Effector memory CD4-positive, alpha-beta T cell (primary cell): ENCODE measurements at regions not wholly inside any gene's neighbourhood (a gene's known extent, or its start where the extent isn't known, plus 50 kb on each side); places are given as distances from the start of the nearest gene placed in this dataset.
"Not testable (repeated sequence)": the region's sequence is repeated elsewhere in the genome, so short reads cannot be mapped to it uniquely, and the experiment has no call there.

Experiments
- DNase-seq, 3 donors: peaks; one replicate each; pipeline ENCODE4 v3.0.0-alpha.2; 2020
- H3K27ac ChIP-seq: 2 replicates; pipeline ENCODE4 v1.7.0; 2013; ENCODE audit warnings: mild to moderate bottlenecking, low read length, moderate library complexity; ENCODE audit not compliant: insufficient read depth, poor library complexity, severe bottlenecking
- H3K27me3 ChIP-seq: replicated peaks from 2 replicates; pipeline ENCODE4 v1.7.0; 2013; ENCODE audit warnings: mild to moderate bottlenecking, low read length; ENCODE audit not compliant: insufficient read depth, control insufficient read depth, poor library complexity, severe bottlenecking
- H3K36me3 ChIP-seq: 2 replicates; pipeline ENCODE4 v1.7.0; 2013; ENCODE audit warnings: mild to moderate bottlenecking, low read length, moderate library complexity; ENCODE audit not compliant: control insufficient read depth, insufficient read depth
- H3K4me1 ChIP-seq: 2 replicates; pipeline ENCODE4 v1.7.0; 2013; ENCODE audit warnings: low read length, mild to moderate bottlenecking; ENCODE audit not compliant: control insufficient read depth, insufficient read depth, poor library complexity, severe bottlenecking
- H3K4me3 ChIP-seq: 2 replicates; pipeline ENCODE4 v1.7.0; 2013; ENCODE audit warnings: low read length, low read depth, mild to moderate bottlenecking; ENCODE audit not compliant: insufficient read depth, poor library complexity, severe bottlenecking
- H3K9me3 ChIP-seq: 2 replicates; pipeline ENCODE4 v1.7.0; 2013; ENCODE audit warnings: mild to moderate bottlenecking, low read length, moderate library complexity; ENCODE audit not compliant: control insufficient read depth

GRCh38 chr7:106583706-106584690 lies 77.0 kb downstream of the CCDC71L start:
- Histone ChIP-seq H3K27ac (no peak overlapping the region), H3K27me3 (no peaks in the 10 kb centered on the region), H3K4me1 (no peaks in the 10 kb centered on the region), H3K36me3 (no peaks in the 10 kb centered on the region), H3K4me3 (no peak overlapping the region), H3K9me3 (no peaks in the 10 kb centered on the region)
- no peak for DNase-seq

- Histone ChIP-seq H3K27me3 (no peaks in the 10 kb centered on the region), H3K4me3 (no peak overlapping the region), H3K36me3 (no peaks in the 10 kb centered on the region), H3K4me1 (no peaks in the 10 kb centered on the region), H3K9me3 (no peaks in the 10 kb centered on the region), H3K27ac (no peak overlapping the region)
- no peak for DNase-seq
These were observed 77.9 kb downstream of the CCDC71L start for GRCh38 chr7:106583100-106583499.

GRCh38 chr7:106582365-106582764 lies 78.6 kb downstream of the CCDC71L start:
- no peak for DNase-seq
- Histone ChIP-seq H3K27me3 (no peaks in the 10 kb centered on the region), H3K36me3 (no peaks in the 10 kb centered on the region), H3K9me3 (no peaks in the 10 kb centered on the region), H3K27ac (no peak overlapping the region), H3K4me1 (no peaks in the 10 kb centered on the region), H3K4me3 (no peak overlapping the region)

GRCh38 chr7:106579086-106579485 lies 81.9 kb downstream of the CCDC71L start:
- not testable (repeated sequence) for DNase-seq, H3K4me1 ChIP-seq, H3K4me3 ChIP-seq, H3K27ac ChIP-seq, H3K9me3 ChIP-seq, H3K27me3 ChIP-seq, H3K36me3 ChIP-seq

- H3K9me3 ChIP-seq, result no peaks in the 10 kb centered on the region
- H3K27ac ChIP-seq, result no peak overlapping the region
- H3K4me1 ChIP-seq, result no peaks in the 10 kb centered on the region
- H3K36me3 ChIP-seq, result no peaks in the 10 kb centered on the region
- H3K27me3 ChIP-seq, result no peaks in the 10 kb centered on the region
- H3K4me3 ChIP-seq, result no peak overlapping the region
- DNase-seq, result no peak
These were observed 85.7 kb downstream of the CCDC71L start for GRCh38 chr7:106575138-106575823.

- Histone ChIP-seq H3K36me3 (no peaks in the 10 kb centered on the region), H3K4me1 (no peaks in the 10 kb centered on the region), H3K9me3 (no peaks in the 10 kb centered on the region), H3K27me3 (no peaks in the 10 kb centered on the region), H3K27ac (no peak overlapping the region), H3K4me3 (no peak overlapping the region)
- no peak for DNase-seq
These were observed 87.2 kb downstream of the CCDC71L start for GRCh38 chr7:106573738-106574137.

- Histone ChIP-seq H3K27me3 (no peaks in the 10 kb centered on the region), H3K4me3 (no peak overlapping the region), H3K27ac (no peak overlapping the region), H3K36me3 (no peaks in the 10 kb centered on the region), H3K9me3 (no peaks in the 10 kb centered on the region), H3K4me1 (no peaks in the 10 kb centered on the region)
- no peak for DNase-seq
These were observed 87.8 kb downstream of the CCDC71L start for GRCh38 chr7:106573125-106573663.

- H3K27ac ChIP-seq, result no peak overlapping the region
- H3K36me3 ChIP-seq, result no peaks in the 10 kb centered on the region
- DNase-seq, result no peak
- H3K4me3 ChIP-seq, result no peak overlapping the region
- H3K4me1 ChIP-seq, result no peaks in the 10 kb centered on the region
- H3K27me3 ChIP-seq, result no peaks in the 10 kb centered on the region
- no peaks in the 10 kb centered on the region for H3K9me3 ChIP-seq
These were observed 88.4 kb downstream of the CCDC71L start for GRCh38 chr7:106572394-106573124.

DNA sequence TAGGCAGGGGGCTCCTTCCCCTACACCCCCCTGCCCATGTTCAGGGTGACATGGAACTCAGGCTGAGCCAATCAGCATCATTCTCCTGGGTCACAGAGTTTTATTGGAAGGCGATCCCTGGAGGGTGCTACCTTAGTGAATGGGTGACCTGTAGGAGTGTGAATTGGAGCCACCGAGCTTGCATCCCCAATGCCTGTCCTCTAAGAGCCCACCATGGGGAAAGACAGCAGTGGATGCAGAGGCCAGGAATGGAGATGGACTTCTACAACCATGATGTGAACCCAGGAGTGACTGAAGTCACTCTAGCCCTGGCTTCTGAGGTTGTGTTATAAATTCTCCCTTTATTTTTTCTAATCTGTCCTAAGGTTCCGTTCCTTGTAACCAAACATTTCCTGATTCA lies 89.4 kb downstream of the CCDC71L start:
- H3K9me3 ChIP-seq, result no peaks in the 10 kb centered on the region
- H3K4me1 ChIP-seq, result no peaks in the 10 kb centered on the region
- no peaks in the 10 kb centered on the region for H3K27me3 ChIP-seq
- H3K27ac ChIP-seq, result no peak overlapping the region
- H3K4me3 ChIP-seq, result no peak overlapping the region
- no peak for DNase-seq
- no peaks in the 10 kb centered on the region for H3K36me3 ChIP-seq
